ENCODE measurements at regions not wholly inside any gene's neighbourhood (a gene's known extent, or its start where the extent isn't known, plus 50 kb on each side); places are given as distances from the start of the nearest gene placed in this dataset.

GRCh38 chr1:191907121-191907520 is 251.1 kb upstream of the RGS18 start:
- DNase-seq: no peak

- DNase-seq: no peak
Observed at GRCh38 chr1:191910245-191910644, 248.0 kb upstream of the RGS18 start.

GRCh38 chr1:191912517-191912916 is 245.7 kb upstream of the RGS18 start:
- DNase-seq: no peak

GRCh38 chr1:191913260-191913977 is 244.8 kb upstream of the RGS18 start:
- no peak for DNase-seq

- DNase-seq: no peak
Observed at GRCh38 chr1:191929383-191929782, 228.9 kb upstream of the RGS18 start.

- DNase-seq: no peak
Observed at GRCh38 chr1:191943684-191944083, 214.6 kb upstream of the RGS18 start.

GRCh38 chr1:191953526-191953925 is 204.7 kb upstream of the RGS18 start:
- DNase-seq: no peak

GRCh38 chr1:191959856-191960255 is 198.4 kb upstream of the RGS18 start:
- no peak for DNase-seq

GRCh38 chr1:191963286-191963685 is 195.0 kb upstream of the RGS18 start:
- DNase-seq: peak; percentile 81

- peak; percentile 87 for DNase-seq
Observed at GRCh38 chr1:191963781-191964455, 194.3 kb upstream of the RGS18 start.

GRCh38 chr1:191969290-191969689 is 189.0 kb upstream of the RGS18 start:
- DNase-seq: peak; percentile 32

- DNase-seq: no peak
Observed at GRCh38 chr1:191970116-191970515, 188.1 kb upstream of the RGS18 start.

GRCh38 chr1:191971447-191971846 is 186.8 kb upstream of the RGS18 start:
- DNase-seq: no peak

- DNase-seq: no peak
Observed at GRCh38 chr1:191974004-191974403, 184.3 kb upstream of the RGS18 start.

GRCh38 chr1:191977874-191978506 is 180.3 kb upstream of the RGS18 start:
- DNase-seq: no peak

GRCh38 chr1:191984856-191985255 is 173.4 kb upstream of the RGS18 start:
- peak; percentile 4 for DNase-seq

- no peak for DNase-seq
Observed at GRCh38 chr1:191992118-191992517, 166.1 kb upstream of the RGS18 start.

- peak; percentile 61 for DNase-seq
Observed at GRCh38 chr1:191993549-191993948, 164.7 kb upstream of the RGS18 start.

- no peak for DNase-seq
Observed at GRCh38 chr1:192002063-192002462, 156.2 kb upstream of the RGS18 start.

GRCh38 chr1:192003295-192004077 is 154.8 kb upstream of the RGS18 start:
- no peak for DNase-seq

- DNase-seq: no peak
Observed at GRCh38 chr1:192005976-192006375, 152.3 kb upstream of the RGS18 start.

- DNase-seq: no peak
Observed at GRCh38 chr1:192008281-192008825, 149.9 kb upstream of the RGS18 start.

GRCh38 chr1:192010406-192010805 is 147.9 kb upstream of the RGS18 start:
- DNase-seq: peak; percentile 28
